Adipocyte (in vitro differentiated cells): ENCODE measurements at regions not wholly inside any gene's neighbourhood (a gene's known extent, or its start where the extent isn't known, plus 50 kb on each side); places are given as distances from the start of the nearest gene placed in this dataset.
A peak's percentile ranks its signal among the peaks of the same experiment; 100 is the strongest.

Experiments
- DNase-seq: peaks from one replicate; pipeline ENCODE4 v3.0.0-alpha.2; 2015; ENCODE audit warnings: low read depth
- H3K27me3 ChIP-seq: replicated peaks from 2 replicates; pipeline ENCODE4 v1.7.0; 2013; ENCODE audit warnings: mild to moderate bottlenecking, low read length, moderate library complexity; ENCODE audit not compliant: control insufficient read depth, insufficient read depth
- H3K36me3 ChIP-seq: 2 replicates; pipeline ENCODE4 v1.7.0; 2013; ENCODE audit warnings: low read length, mild to moderate bottlenecking, moderate library complexity; ENCODE audit not compliant: control insufficient read depth, insufficient read depth, severe bottlenecking
- H3K4me1 ChIP-seq: 2 replicates; pipeline ENCODE4 v1.7.0; 2013; ENCODE audit warnings: mild to moderate bottlenecking, low read length, moderate library complexity; ENCODE audit not compliant: control insufficient read depth, insufficient read depth
- H3K4me3 ChIP-seq: 2 replicates; pipeline ENCODE4 v1.7.0; 2013; ENCODE audit warnings: mild to moderate bottlenecking, low read length, moderate library complexity
- H3K9ac ChIP-seq: 2 replicates; pipeline ENCODE4 v1.7.0; 2013; ENCODE audit warnings: mild to moderate bottlenecking, low read length, moderate library complexity
- H3K9me3 ChIP-seq: 2 replicates; pipeline ENCODE4 v1.7.0; 2013; ENCODE audit warnings: mild to moderate bottlenecking, low read length, moderate library complexity; ENCODE audit not compliant: control insufficient read depth

DNA sequence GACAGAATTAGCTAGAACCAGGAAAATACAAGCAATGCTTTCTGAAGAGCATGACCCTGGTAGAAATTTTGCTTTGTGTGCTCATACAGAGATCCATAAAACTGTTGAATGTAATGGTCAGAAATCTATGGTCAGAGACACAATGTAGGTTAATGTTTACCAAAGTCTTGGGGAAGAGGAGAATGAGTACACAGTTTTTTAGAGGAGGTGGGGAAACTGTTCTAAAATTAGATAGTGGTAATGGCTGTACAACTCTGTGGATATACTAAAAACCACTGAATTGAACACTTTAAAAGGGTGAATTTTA, 109.5 kb upstream of the ARHGAP5 start:
- DNase-seq: no peak

DNA sequence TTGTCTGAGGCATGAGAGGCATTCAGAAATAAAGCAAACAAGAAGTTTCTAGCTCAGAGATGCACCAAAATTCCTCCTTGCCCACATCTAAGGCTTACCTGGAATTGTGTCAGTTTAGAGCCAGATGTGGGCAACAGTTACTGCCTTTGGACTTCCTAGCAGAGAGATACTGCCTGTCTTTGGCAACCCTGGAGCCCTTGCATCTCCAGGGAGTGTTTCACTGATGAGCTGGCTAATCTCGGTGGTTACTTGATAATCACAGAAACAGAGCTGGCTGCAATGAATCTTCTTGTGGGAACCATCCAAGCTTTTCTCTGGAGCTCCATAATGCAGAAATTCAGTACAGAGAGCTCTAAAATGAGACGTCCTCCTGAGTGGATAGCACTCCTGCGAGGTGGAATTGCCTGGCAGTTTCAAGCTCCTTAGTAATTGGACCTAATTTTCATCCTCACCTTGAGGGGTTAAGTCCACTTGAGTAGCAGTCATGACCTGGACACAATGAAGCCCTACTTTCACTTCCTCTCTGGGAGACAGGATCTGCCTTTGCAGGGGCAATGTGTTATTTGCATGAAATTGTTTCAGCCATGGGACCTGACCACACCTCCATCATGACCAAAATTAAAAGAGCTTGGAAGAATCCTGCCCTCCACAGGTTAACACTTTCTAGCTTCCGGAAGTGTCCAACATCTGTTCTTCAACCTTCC, 108.8 kb upstream of the ARHGAP5 start:
- H3K4me1 ChIP-seq: peaks cover 31% of the 10 kb centered on the region
- H3K9me3 ChIP-seq: peaks cover 11% of the 10 kb centered on the region
- H3K4me3 ChIP-seq: no peak overlapping the region
- no peak overlapping the region for H3K9ac ChIP-seq
- no peaks in the 10 kb centered on the region for H3K36me3 ChIP-seq
- peaks cover 14% of the 10 kb centered on the region for H3K27me3 ChIP-seq
- peak; percentile 30 for DNase-seq

More for the DNA sequence above, 109.5 kb upstream of the ARHGAP5 start:
- H3K27me3 ChIP-seq: peaks cover 12% of the 10 kb centered on the region
- no peak overlapping the region for H3K9ac ChIP-seq
- no peaks in the 10 kb centered on the region for H3K36me3 ChIP-seq
- no peak overlapping the region for H3K4me3 ChIP-seq
- H3K9me3 ChIP-seq: peaks cover 11% of the 10 kb centered on the region
- H3K4me1 ChIP-seq: peaks cover 31% of the 10 kb centered on the region

DNA sequence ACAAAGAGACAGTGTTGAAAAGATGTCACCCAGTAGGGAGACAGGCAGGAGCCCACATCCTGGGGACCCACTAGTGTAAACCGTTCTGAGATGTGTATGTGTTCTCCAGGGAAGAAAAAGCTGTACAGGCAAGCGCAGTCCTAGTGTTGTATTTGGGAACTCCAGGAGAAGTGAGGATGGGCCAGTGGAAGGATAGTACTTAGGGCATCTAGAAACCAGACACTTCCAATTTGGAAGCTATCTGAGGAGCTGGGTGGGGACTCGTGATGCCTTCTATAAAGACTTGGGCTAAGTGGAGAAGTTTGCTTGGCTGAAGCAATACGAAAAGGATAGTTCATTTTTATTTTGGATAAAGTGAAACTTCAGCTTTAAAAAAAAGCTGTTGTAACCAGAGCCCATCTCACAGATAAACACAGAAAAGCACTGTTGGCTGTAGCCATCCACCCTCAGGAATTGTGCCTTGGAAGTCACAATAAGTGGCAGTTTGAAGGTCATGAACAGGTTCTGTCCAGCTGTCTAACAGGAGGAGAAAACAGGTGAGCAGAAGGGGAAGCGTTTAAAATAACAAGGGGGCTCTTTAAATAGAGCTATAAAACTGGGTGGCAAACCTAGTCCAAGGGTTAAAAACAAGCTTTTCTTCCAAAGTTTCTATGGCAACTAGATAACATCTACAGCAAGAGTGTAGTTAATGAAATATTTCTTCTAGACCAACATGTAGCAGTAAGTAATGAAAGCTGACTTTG, 108.0 kb upstream of the ARHGAP5 start:
- Histone ChIP-seq H3K4me1 (peaks cover 31% of the 10 kb centered on the region), H3K4me3 (no peak overlapping the region), H3K9ac (no peak overlapping the region), H3K36me3 (no peaks in the 10 kb centered on the region), H3K27me3 (peaks cover 19% of the 10 kb centered on the region), H3K9me3 (peaks cover 11% of the 10 kb centered on the region)
- peak; percentile 37 for DNase-seq

- no peak for DNase-seq
- Histone ChIP-seq H3K4me1 (peaks cover 28% of the 10 kb centered on the region), H3K36me3 (no peaks in the 10 kb centered on the region), H3K9ac (no peak overlapping the region), H3K9me3 (peaks cover 11% of the 10 kb centered on the region), H3K4me3 (no peak overlapping the region), H3K27me3 (peaks cover 21% of the 10 kb centered on the region)
These were observed 107.3 kb upstream of the ARHGAP5 start for GRCh38 chr14:31969699-31970240.

DNA sequence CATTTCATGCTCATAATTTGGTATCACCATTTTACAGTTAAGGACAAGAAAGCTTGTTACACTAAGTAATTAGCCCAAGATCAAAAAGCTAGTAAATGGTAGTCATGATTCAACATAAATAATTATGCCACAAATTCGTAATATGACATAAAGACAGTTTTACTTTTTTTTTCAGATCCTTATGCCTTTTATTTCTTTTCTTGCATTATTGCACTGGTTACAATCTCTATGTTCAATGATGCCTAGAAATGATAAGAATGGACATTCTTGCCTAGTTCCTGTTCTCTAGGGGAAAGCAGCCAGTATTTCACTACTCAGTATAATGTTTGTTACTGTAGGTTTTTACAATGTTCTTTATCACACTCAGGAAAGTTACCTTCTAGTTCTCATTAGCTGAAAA, 106.4 kb upstream of the ARHGAP5 start:
- peaks cover 11% of the 10 kb centered on the region for H3K9me3 ChIP-seq
- H3K36me3 ChIP-seq: no peaks in the 10 kb centered on the region
- peaks cover 24% of the 10 kb centered on the region for H3K27me3 ChIP-seq
- DNase-seq: no peak
- no peak overlapping the region for H3K9ac ChIP-seq
- H3K4me3 ChIP-seq: no peak overlapping the region
- peaks cover 21% of the 10 kb centered on the region for H3K4me1 ChIP-seq

DNA sequence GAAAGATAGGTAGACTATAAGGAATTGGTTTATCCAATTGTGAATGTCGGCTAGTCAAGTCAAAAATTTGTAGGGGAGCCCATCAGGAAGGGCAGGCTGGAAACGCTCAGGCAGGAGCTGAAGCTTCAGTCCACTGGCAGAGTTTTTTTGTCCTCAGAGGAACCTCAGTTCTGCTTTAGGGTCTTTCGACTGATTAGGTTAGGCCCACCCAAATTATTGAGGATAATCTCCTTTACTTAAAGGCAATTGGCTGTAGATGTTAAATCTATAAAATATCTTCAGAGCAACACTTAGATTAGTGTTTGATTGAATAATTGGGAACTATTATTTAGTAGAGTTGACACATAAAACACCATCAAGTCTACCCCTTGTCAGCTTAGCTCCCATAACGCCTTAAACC, 105.5 kb upstream of the ARHGAP5 start:
- Histone ChIP-seq H3K27me3 (peaks cover 30% of the 10 kb centered on the region), H3K9ac (no peak overlapping the region), H3K9me3 (peaks cover 11% of the 10 kb centered on the region), H3K4me1 (peaks cover 16% of the 10 kb centered on the region), H3K36me3 (no peaks in the 10 kb centered on the region), H3K4me3 (no peak overlapping the region)
- no peak for DNase-seq

- Histone ChIP-seq H3K4me1 (no peaks in the 10 kb centered on the region), H3K9ac (no peak overlapping the region), H3K9me3 (peaks cover 2% of the 10 kb centered on the region), H3K27me3 (peaks cover 34% of the 10 kb centered on the region), H3K36me3 (no peaks in the 10 kb centered on the region), H3K4me3 (no peak overlapping the region)
- no peak for DNase-seq
These were observed 100.0 kb upstream of the ARHGAP5 start for GRCh38 chr14:31977001-31977556.

GRCh38 chr14:31978423-31978822, 98.7 kb upstream of the ARHGAP5 start:
- no peaks in the 10 kb centered on the region for H3K4me1 ChIP-seq
- no peak for DNase-seq
- H3K27me3 ChIP-seq: peaks cover 22% of the 10 kb centered on the region
- peaks cover 13% of the 10 kb centered on the region for H3K9me3 ChIP-seq
- no peaks in the 10 kb centered on the region for H3K36me3 ChIP-seq
- no peak overlapping the region for H3K9ac ChIP-seq
- no peak overlapping the region for H3K4me3 ChIP-seq

- H3K36me3 ChIP-seq: no peaks in the 10 kb centered on the region
- H3K9ac ChIP-seq: no peak overlapping the region
- no peak overlapping the region for H3K4me3 ChIP-seq
- peaks cover 41% of the 10 kb centered on the region for H3K9me3 ChIP-seq
- H3K4me1 ChIP-seq: no peaks in the 10 kb centered on the region
- peaks cover 11% of the 10 kb centered on the region for H3K27me3 ChIP-seq
- no peak for DNase-seq
These were observed 94.5 kb upstream of the ARHGAP5 start for GRCh38 chr14:31982642-31983041.

- Histone ChIP-seq H3K9me3 (peaks cover 41% of the 10 kb centered on the region), H3K36me3 (no peaks in the 10 kb centered on the region), H3K9ac (no peak overlapping the region), H3K4me3 (no peak overlapping the region), H3K4me1 (peaks cover 18% of the 10 kb centered on the region), H3K27me3 (peaks cover 11% of the 10 kb centered on the region)
- DNase-seq: no peak
These were observed 90.7 kb upstream of the ARHGAP5 start for GRCh38 chr14:31986405-31986804.

GRCh38 chr14:31987721-31988120, 89.4 kb upstream of the ARHGAP5 start:
- Histone ChIP-seq H3K27me3 (peaks cover 11% of the 10 kb centered on the region), H3K4me3 (no peak overlapping the region), H3K4me1 (peaks cover 27% of the 10 kb centered on the region), H3K9ac (no peak overlapping the region), H3K36me3 (no peaks in the 10 kb centered on the region), H3K9me3 (peaks cover 33% of the 10 kb centered on the region)
- DNase-seq: no peak
